Uterus (tissue), 3 donors: ENCODE measurements at regions not wholly inside any gene's neighbourhood (a gene's known extent, or its start where the extent isn't known, plus 50 kb on each side); places are given as distances from the start of the nearest gene placed in this dataset.

Source experiments
- DNase-seq, 2 donors: peaks; one replicate each; pipeline ENCODE4 v3.0.0-alpha.2; 2019 to 2020
- H3K27ac ChIP-seq, 2 donors: fragments of 200-600 bp; sonication (generic); 1 replicate in 1 of 2; 2 replicates in 1 of 2; pipeline ENCODE4 v1.5.1; 2016 to 2018
- H3K27me3 ChIP-seq, 2 donors: fragments of 200-600 bp; sonication (generic); one replicate each; pipeline ENCODE4 v1.5.1; 2018 to 2019; ENCODE audit warnings: control low read depth in 1 of 2
- H3K36me3 ChIP-seq, 2 donors: fragments of 200-600 bp; sonication (generic); one replicate each; pipeline ENCODE4 v1.5.1; 2019; ENCODE audit warnings: control low read depth in 1 of 2
- H3K4me1 ChIP-seq, 2 donors: fragments of 200-600 bp; sonication (generic); one replicate each; pipeline ENCODE4 v1.5.1; 2018 to 2019; ENCODE audit warnings: control low read depth in 1 of 2
- H3K4me3 ChIP-seq, 2 donors: fragments of 200-600 bp; sonication (generic); 1 replicate in 1 of 2; 2 replicates in 1 of 2; pipeline ENCODE4 v1.5.1; 2018 to 2019; ENCODE audit warnings: mild to moderate bottlenecking in 1 of 2
- H3K9me3 ChIP-seq, 2 donors: fragments of 200-600 bp; sonication (generic); one replicate each; pipeline ENCODE4 v1.5.1; 2019; ENCODE audit warnings: control low read depth in 1 of 2
- POLR2A ChIP-seq, 2 donors: fragments of 450-650 bp; IDR thresholded peaks; one replicate each; pipeline ENCODE4 v1.6.1; 2016; ENCODE audit warnings: antibody characterized with exemption in 2 of 2, mild to moderate bottlenecking in 1 of 2, moderate library complexity in 1 of 2
- intact Hi-C: fragments of 100-400 bp; cut with DNase I; formaldehyde crosslinking; loops from one replicate; pipeline ENCODE4 v1.15.1; 2023; ENCODE audit warnings: low total_unique reads
- TF ChIP-seq, protein P1 (sequence below), 4 experiments: fragments of 200-600 bp in 2 of 4; fragments of 450-650 bp in 2 of 4; sonication (generic) in 2 of 4; IDR thresholded peaks; one replicate each; pipeline ENCODE4 v1.5.1; 2016 to 2019; ENCODE audit warnings: antibody characterized with exemption in 4 of 4, mild to moderate bottlenecking in 2 of 4, moderate library complexity in 1 of 4
- donor health status: DM: yes; HTN: yes; CAD: no.

DNA sequence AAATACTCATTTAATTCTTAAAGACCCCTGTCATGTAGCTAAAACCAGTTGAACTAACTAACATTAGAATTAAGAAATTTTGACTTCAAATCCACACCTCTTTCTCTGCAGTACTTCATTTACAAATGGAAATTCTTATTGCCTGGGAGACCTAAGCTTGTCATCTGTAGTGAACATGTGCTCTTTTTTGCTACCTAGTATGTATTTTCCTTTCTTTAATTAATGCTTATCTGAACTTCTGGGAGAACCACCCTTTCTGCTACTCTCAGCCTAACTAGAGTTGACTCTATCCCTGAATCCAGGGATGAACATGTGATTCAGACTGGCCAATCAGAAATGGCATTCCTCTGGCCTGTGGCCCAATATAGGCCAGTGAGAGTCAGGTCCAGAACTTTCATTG lies 75.9 kb upstream of the A1CF start:
- no peak overlapping the region for H3K27ac ChIP-seq
- H3K4me3 ChIP-seq: no peak overlapping the region
- no peaks in the 10 kb centered on the region for H3K9me3 ChIP-seq
- no peak for TF ChIP-seq POLR2A (IDR thresholded peaks at IDR 0.05)
- TF ChIP-seq, protein P1, sequence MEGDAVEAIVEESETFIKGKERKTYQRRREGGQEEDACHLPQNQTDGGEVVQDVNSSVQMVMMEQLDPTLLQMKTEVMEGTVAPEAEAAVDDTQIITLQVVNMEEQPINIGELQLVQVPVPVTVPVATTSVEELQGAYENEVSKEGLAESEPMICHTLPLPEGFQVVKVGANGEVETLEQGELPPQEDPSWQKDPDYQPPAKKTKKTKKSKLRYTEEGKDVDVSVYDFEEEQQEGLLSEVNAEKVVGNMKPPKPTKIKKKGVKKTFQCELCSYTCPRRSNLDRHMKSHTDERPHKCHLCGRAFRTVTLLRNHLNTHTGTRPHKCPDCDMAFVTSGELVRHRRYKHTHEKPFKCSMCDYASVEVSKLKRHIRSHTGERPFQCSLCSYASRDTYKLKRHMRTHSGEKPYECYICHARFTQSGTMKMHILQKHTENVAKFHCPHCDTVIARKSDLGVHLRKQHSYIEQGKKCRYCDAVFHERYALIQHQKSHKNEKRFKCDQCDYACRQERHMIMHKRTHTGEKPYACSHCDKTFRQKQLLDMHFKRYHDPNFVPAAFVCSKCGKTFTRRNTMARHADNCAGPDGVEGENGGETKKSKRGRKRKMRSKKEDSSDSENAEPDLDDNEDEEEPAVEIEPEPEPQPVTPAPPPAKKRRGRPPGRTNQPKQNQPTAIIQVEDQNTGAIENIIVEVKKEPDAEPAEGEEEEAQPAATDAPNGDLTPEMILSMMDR (IDR thresholded peaks at IDR 0.05): no peak
- DNase-seq: no peak
- H3K27me3 ChIP-seq: no peaks in the 10 kb centered on the region
- no peaks in the 10 kb centered on the region for H3K4me1 ChIP-seq
- intact Hi-C loops: no loop called here
- H3K36me3 ChIP-seq: no peaks in the 10 kb centered on the region

DNA sequence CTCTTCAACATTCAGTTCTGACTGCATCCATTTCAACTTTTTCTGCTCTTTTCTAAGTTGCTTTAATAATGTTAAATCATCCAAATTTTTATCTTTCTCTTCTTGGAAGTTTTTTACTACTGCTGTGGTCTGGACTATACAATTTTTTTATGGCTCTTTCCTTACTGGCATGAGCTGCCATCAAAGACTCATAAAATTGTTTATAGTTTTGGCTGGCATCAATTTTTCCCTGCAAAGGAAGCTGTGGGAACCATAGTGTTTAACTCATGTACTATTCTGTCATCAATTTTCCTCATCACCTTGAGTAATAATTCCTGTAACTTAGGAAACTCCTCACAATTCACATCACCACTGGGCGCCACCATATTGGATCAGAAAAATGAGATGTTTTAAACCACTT lies 77.6 kb upstream of the A1CF start:
- Histone ChIP-seq H3K36me3 (no peaks in the 10 kb centered on the region), H3K27ac (no peak overlapping the region), H3K4me3 (no peak overlapping the region), H3K9me3 (no peaks in the 10 kb centered on the region), H3K27me3 (no peaks in the 10 kb centered on the region), H3K4me1 (no peaks in the 10 kb centered on the region)
- no peak for TF ChIP-seq POLR2A (IDR thresholded peaks at IDR 0.05)
- TF ChIP-seq, protein P1 (IDR thresholded peaks at IDR 0.05): no peak
- no peak for DNase-seq
- intact Hi-C loops: no loop called here

DNA sequence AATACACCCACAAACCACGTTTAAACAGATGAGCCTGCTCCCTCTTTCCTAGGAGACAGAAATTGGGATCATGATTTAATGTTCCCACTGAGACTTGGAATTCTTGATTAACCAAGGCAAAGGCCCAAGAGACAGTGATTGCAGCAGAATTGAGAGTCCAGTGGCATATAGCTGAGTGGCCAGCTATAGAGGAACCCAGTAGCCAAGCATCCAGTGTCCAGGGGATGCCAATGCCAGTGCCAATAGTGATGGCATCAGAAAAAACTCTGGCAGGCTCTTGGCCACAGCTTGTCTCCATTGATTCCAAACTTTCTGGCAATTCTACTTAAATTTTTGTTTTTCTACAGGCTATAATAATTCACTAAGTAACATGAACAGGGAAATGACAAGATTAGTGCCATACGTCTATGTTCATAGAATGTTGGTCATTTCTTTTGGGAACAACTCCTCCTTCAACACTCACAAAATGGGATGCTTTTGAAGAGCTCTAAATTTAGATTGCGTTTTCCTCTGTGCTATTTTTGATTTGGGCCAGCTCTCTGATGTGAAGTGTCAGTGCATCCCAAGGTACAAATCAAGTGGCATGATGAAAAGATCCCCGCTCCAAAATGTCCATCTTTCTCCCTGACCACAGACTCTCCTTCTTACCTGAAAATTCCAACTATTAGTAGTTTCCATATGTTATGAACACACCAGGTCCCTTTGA lies 83.1 kb upstream of the A1CF start:
- no peak overlapping the region for H3K27ac ChIP-seq
- no peaks in the 10 kb centered on the region for H3K9me3 ChIP-seq
- H3K4me1 ChIP-seq: no peaks in the 10 kb centered on the region
- TF ChIP-seq, protein P1 (IDR thresholded peaks at IDR 0.05): no peak
- no peak for TF ChIP-seq POLR2A (IDR thresholded peaks at IDR 0.05)
- H3K4me3 ChIP-seq: no peak overlapping the region
- intact Hi-C loops: no loop called here
- no peaks in the 10 kb centered on the region for H3K27me3 ChIP-seq
- no peak for DNase-seq
- no peaks in the 10 kb centered on the region for H3K36me3 ChIP-seq

DNA sequence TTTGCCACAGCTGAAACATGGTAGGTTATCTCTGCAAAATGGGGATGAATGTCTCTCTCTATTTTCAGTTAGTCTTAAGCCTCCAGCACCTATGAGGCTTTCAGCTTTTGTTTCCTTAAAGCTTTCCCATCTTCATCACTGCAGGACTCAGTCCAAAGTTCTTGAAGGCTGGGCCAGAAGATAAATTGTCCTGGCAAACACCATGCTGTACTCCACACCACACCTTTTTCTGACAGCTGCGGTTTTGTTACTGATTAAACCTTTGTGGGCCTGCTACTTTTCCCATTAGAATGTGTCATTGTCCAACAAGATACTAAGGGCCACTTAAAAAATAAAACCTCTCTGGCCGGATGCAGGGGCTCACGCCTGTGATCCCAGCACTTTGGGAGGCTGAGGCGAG lies 87.2 kb upstream of the A1CF start:
- Histone ChIP-seq H3K27ac (no peak overlapping the region), H3K36me3 (no peaks in the 10 kb centered on the region), H3K4me1 (no peaks in the 10 kb centered on the region), H3K4me3 (no peak overlapping the region), H3K27me3 (no peaks in the 10 kb centered on the region), H3K9me3 (no peaks in the 10 kb centered on the region)
- TF ChIP-seq, protein P1 (IDR thresholded peaks at IDR 0.05): no peak
- no peak for TF ChIP-seq POLR2A (IDR thresholded peaks at IDR 0.05)
- intact Hi-C loops: no loop called here
- no peak for DNase-seq

DNA sequence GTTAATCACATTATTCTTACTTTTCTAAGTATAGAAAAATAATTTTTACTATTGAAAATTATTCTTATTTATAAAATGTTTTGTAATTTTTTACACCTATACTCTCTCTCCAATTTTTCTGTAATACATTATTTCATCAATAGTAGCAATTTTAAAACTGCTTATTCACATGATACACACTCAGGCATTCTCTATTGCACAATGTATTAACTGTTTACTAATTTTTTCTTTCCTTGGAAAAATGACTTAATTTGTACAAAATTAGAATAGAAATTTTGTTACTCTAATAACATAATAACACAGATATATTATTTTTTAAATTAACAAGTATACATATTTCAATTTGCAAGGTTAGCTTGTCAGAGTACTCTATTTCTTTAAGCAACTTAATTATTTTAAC lies 92.9 kb upstream of the PRKG1 start:
- Histone ChIP-seq H3K36me3 (no peaks in the 10 kb centered on the region), H3K4me3 (no peak overlapping the region), H3K9me3 (no peaks in the 10 kb centered on the region), H3K27me3 (no peaks in the 10 kb centered on the region), H3K27ac (no peak overlapping the region), H3K4me1 (no peaks in the 10 kb centered on the region)
- intact Hi-C loops: no loop called here
- no peak for DNase-seq
- no peak for TF ChIP-seq POLR2A (IDR thresholded peaks at IDR 0.05)
- TF ChIP-seq, protein P1 (IDR thresholded peaks at IDR 0.05): no peak
